G401.6 (cell line): ENCODE measurements at regions not wholly inside any gene's neighbourhood (a gene's known extent, or its start where the extent isn't known, plus 50 kb on each side); places are given as distances from the start of the nearest gene placed in this dataset.
"Not testable (repeated sequence)": the region's sequence is repeated elsewhere in the genome, so short reads cannot be mapped to it uniquely, and the experiment has no call there.

Experiments
- FAIRE-seq: peaks from 2 replicates; lab custom pipeline; 2012; peaks lifted over from hg19 to GRCh38; lab: Jason Lieb, UNC

DNA sequence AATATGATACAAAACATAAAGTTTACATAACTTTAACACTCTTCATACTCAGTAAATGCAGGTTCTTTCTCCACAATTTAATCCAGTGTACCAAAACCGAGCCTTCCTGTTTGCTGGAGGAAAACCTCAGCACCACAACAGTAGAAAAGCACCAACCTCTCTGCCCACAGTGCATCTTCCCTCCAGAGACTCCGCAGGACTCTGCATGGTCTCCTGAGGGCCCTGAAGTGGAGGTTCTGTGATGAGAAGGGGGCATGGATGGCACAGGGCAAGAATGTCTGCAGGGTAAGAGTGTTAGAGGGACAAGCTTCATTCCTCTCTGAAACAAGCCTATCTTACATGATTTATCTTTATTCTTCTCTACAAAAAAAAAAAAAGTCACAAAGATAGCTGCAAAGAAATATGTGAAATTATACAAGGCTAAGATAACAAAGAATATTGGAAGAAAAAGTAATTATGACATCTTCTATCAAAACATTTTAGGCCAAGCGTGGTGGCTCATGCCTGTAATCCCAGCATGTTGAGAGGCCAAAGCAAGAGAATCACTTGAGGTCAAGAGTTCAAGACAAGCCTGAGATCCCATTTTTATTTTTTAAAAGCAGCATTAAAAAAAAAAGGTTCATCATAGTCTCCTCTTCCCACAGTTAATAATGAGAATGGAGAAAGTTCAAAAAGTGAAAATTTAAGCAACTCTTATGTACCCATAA is 102.0 kb downstream of the VPREB1 start:
- FAIRE-seq = no peak

DNA sequence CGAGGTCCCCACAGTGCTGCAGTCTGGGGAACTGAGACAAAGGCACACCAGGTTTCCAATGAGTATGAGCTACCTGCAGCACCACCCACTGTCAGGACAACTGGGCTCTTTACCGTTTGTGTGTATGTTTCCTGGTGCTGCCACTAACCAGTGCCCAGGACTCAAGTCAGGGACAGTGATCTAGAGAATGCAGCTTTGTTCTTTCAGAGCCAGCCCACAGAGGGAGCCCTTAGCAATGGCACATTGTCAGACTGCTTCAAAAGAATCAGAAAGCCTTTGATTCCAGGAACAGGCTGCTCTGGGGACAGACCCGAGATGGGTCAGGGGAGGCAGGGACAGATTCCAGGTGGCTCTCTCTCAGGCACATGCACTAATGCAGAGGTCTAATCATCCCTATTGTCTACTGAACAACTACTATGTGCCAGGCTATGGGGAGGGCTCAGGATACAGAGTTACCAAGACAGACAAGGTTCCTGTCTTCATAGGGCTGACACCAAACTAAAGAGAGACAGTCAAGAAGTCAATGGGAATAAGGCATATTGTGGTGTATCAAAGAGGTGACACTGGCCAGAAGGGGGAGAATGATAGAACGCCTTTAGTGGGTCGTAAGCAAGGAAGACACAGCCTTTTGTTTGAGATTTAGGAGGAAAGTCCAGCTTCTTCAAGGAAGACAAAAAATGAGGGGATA is 103.7 kb downstream of the VPREB1 start:
- FAIRE-seq = no peak

DNA sequence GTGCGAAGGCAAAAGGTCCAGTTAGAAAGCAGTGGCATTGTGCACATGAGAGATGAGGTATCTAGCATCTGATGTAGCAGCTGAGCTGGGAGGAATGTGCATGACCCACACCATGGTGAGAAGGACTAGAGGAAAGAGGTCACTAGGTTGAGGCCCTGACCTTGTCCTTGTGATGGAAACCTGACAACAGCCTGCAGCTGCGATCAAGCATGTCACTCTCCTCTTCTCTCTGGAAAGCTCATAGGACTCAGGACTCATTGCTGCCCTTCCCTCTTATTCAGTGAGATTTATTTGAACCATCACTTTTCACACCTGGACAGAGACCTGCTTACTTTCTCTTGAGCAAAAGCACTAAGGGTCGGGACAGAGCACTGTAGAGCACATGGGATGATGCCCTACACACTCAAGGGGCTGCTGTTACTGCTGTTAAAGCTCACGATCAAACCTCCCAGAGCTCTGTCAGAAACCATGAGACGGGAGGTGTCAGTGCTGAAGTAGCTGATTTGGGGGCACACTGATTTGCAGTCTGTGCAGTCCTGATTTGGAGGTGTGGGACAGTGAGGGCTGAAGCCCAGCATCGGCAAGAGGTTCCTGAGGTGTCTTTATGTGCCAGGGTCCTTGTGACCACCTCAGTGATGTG is 104.3 kb downstream of the VPREB1 start:
- no peak for FAIRE-seq

GRCh38 chr22:22349455-22349836 is 104.9 kb downstream of the VPREB1 start:
- no peak for FAIRE-seq

GRCh38 chr22:22351366-22351765 is 106.8 kb downstream of the VPREB1 start:
- FAIRE-seq = no peak

DNA sequence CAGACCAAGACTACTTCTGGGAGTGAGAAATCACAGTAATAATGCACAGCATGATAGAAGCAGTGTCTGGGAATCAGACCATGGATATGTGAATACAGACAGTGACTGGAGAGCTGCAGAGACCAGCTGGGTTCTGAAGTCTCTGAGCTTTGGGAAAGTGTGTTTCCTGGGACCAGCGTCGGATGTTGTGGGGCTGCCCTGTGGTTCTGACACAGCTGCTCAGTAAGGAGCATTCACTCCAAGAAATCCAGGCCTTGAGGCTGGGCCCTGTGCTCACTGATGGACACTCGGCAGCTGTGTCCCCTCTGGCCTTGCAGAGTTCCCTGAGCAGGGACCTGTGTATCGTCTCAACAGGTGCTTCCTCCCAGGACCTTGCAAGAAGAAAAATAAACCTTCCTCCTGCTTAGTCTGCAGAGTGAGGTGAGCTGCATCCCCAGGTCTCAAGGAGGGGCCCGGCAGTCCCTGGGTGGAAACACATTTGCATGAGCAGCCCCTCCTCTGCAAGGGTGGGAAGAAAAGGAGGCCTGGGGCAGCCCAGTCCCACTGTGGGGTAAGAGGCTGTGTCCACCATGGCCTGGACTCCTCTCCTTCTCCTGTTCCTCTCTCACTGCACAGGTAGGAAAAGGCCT is 107.9 kb downstream of the VPREB1 start:
- no peak for FAIRE-seq

DNA sequence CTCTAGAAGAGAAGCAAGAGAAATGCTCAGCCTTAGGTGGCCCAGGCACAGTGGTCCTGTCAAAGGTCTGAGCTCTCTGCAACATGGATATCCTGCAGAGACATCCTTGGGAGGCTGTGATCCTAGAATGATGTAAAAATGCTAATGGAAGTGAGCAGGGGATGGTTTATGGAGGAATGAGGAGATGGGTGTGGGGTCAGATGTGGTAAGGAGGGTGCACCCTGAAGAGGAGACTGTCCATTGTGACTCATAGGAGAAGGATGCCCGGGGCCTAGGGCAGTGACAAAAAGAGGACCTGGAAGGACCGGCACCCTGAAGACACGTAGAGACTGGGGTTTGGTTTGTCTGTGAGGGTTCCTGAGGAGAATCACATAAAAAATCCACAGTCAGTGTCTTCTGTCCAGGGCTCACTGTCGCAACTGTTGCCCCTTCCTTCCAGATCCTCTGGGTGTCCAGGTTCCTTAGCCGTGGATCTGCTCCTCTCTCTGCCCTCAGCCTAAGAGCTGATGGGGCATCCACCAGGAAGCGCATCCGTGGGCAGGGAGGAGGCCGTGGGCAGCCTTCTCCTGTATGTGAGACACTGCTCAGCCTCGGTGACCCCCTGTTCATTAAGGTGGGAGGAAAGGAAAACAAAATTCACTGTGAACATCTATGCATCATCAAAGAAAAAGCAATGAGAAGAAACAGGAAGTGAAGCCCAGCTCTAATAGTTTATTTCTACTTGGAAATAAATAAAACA is 110.7 kb downstream of the VPREB1 start:
- FAIRE-seq = no peak

- no peak for FAIRE-seq
Measured at GRCh38 chr22:22357024-22357883, 112.7 kb downstream of the VPREB1 start.

GRCh38 chr22:22358152-22358551 is 113.6 kb downstream of the VPREB1 start:
- no peak for FAIRE-seq

GRCh38 chr22:22358686-22359085 is 114.1 kb downstream of the VPREB1 start:
- FAIRE-seq = no peak

DNA sequence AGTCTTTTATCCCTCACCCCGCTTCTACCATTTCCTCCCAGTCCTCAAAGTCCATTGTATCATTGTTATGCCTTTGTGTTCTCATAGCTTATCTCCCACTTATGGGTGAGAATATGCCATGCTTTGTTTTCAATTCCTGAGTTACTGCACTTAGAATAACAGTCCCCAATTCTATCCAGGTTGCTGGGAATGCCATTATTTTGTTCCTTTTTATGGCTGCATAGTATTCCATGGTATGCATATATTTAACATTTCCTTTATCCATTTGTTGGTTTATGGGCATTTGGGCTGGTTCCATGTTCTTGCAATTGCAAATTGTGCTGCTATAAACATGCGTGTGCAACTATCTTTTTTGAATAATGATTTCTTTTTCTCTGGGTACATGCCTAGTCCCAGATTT is 114.9 kb downstream of the VPREB1 start:
- FAIRE-seq = no peak

GRCh38 chr22:22360014-22360413 is 115.4 kb downstream of the VPREB1 start:
- FAIRE-seq = no peak

- no peak for FAIRE-seq
Measured at GRCh38 chr22:22362311-22362710, 117.7 kb downstream of the VPREB1 start.

DNA sequence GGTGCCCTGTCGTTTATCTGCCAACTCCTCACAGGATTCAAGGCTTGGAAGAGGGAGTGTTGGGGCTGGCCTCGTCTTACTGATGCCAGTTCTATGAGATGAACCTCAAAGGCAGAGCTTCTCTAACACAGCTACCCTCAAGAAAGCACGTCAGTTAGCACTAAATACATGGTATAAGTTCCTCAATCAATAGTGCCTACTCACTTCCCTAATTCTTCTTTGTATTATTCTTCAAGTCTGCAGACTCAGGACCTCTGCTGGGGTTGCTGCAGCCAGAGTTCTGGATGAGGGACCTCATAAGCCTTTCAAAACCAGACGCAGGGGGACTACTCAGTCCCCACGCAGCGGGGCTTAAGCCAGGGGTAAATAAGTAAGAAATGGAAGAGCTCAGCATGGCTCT is 118.3 kb downstream of the VPREB1 start:
- no peak for FAIRE-seq

DNA sequence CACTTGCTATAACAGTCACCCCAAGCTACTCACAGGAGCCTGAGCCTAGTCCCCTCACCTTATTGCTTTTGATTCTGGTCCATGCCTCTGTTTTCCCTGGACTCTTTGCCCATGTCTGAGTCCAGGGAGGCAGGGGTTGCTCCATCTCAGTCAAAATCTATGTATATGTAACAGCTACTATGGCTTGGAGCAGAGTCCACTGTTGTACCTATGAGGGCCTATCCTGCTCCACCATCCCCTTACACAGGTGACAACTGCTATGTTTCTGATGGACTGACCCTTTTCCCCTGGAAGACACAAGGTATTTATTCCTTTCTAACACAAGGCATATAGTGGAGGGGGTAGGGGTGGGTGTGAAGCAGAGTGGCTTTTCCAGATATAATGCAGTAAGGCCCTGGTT is 119.6 kb downstream of the VPREB1 start:
- no peak for FAIRE-seq

GRCh38 chr22:22366537-22366936 is 122.0 kb downstream of the VPREB1 start:
- no peak for FAIRE-seq

- no peak for FAIRE-seq
Measured at GRCh38 chr22:22368516-22368915, 123.9 kb downstream of the VPREB1 start.

DNA sequence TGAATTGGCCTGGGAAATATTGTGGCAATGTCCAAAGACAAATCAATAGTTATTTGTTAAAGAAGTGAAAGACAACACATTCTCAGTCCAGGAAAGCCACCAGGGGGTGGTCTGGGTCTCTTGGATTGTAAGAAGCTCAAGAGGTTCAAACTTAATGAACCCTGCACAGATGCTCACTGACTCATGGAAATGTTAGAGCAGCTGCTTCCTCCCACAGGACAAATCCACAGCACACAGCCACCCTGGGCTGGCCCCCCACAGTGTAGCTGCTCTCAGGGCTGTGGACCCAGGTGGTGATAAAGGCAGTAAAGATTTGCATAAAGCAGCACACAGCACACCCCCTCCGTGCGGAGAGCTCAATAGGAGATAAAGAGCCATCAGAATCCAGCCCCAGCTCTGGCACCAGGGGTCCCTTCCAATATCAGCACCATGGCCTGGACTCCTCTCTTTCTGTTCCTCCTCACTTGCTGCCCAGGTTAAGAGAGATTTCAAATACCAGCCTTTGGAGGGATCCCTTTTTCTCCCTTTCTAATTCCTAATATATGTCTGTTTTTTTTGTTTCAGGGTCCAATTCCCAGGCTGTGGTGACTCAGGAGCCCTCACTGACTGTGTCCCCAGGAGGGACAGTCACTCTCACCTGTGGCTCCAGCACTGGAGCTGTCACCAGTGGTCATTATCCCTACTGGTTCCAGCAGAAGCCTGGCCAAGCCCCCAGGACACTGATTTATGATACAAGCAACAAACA is 124.8 kb downstream of the VPREB1 start:
- not testable (repeated sequence) for FAIRE-seq

DNA sequence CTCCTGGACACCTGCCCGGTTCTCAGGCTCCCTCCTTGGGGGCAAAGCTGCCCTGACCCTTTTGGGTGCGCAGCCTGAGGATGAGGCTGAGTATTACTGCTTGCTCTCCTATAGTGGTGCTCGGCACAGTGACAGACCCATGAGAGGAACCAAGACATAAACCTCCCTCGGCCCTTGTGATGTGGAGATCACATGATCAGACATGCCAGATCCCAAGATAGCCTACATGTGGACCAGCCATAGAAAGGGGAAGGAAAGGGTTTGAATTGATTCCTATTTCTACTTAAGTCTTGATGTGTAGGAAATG is 125.3 kb downstream of the VPREB1 start:
- no peak for FAIRE-seq

GRCh38 chr22:22371031-22371541 is 126.5 kb downstream of the VPREB1 start:
- FAIRE-seq = no peak

DNA sequence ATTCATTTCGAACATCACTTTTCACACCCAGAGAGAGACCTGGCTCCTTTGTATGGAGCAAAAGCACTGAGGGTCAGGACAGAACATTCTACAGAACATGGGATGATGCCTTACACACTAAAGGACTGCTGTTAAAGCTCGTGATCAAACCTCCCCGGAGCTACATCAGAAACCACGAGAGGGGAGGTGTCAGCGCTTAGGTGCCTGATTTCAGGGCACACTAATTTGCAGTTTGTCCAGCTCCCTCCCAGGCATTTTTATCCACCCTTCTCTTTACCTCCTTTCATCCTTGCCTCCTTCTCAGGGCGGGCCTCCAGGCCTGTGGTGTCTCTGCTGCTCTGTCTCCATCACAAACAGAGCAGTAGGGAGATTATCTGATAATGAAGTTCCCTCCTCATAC is 127.5 kb downstream of the VPREB1 start:
- FAIRE-seq = no peak
